Urinary bladder (tissue), 3 donors: ENCODE measurements at regions not wholly inside any gene's neighbourhood (a gene's known extent, or its start where the extent isn't known, plus 50 kb on each side); places are given as distances from the start of the nearest gene placed in this dataset.

Experiments used
- DNase-seq: peaks from one replicate; pipeline ENCODE4 v3.0.0-alpha.2; 2015; ENCODE audit errors: extremely low spot score
- H3K27ac ChIP-seq: one replicate; pipeline ENCODE4 v1.5.1; 2013; ENCODE audit warnings: low read depth, mild to moderate bottlenecking, moderate library complexity
- H3K36me3 ChIP-seq: one replicate; pipeline ENCODE4 v1.6.1; 2013; ENCODE audit warnings: mild to moderate bottlenecking, moderate library complexity; ENCODE audit not compliant: insufficient read depth
- H3K4me1 ChIP-seq: one replicate; pipeline ENCODE4 v1.6.1; 2013; ENCODE audit warnings: mild to moderate bottlenecking, moderate library complexity; ENCODE audit not compliant: insufficient read depth
- H3K4me3 ChIP-seq: one replicate; pipeline ENCODE4 v1.5.1; 2013; ENCODE audit warnings: low read depth, low read length
- WGBS: extraction: QIAGEN DNeasy Blood & Tissue Kit; methylation state at CpG from one replicate; pipeline ENCODE4 v1.1.7; 2013; 5-methylcytosine and 5-hydroxymethylcytosine counted together
- donor health status: healthy with polysubstance abuse.
- donor health status: healthy.

- Histone ChIP-seq H3K36me3 (no peaks in the 10 kb centered on the region), H3K4me1 (no peaks in the 10 kb centered on the region), H3K4me3 (no peak overlapping the region), H3K27ac (no peak overlapping the region)
- DNase-seq = no peak
- 87% methylated on average over 4 of the region's 4 CpGs for WGBS
Measured at GRCh38 chr1:214715126-214715525, 112.1 kb downstream of the CENPF start.

GRCh38 chr1:214717351-214717750, 114.4 kb downstream of the CENPF start:
- 81% methylated on average over 7 of the region's 7 CpGs for WGBS
- no peak for DNase-seq

GRCh38 chr1:214718724-214719123, 115.7 kb downstream of the CENPF start:
- no peaks in the 10 kb centered on the region for H3K4me1 ChIP-seq
- H3K27ac ChIP-seq = no peak overlapping the region
- no peaks in the 10 kb centered on the region for H3K36me3 ChIP-seq
- DNase-seq = no peak
- no peak overlapping the region for H3K4me3 ChIP-seq

More at GRCh38 chr1:214717351-214717750, 114.4 kb downstream of the CENPF start:
- no peaks in the 10 kb centered on the region for H3K36me3 ChIP-seq
- no peaks in the 10 kb centered on the region for H3K4me1 ChIP-seq
- H3K27ac ChIP-seq = no peak overlapping the region
- H3K4me3 ChIP-seq = no peak overlapping the region

GRCh38 chr1:214719207-214719606, 116.2 kb downstream of the CENPF start:
- H3K4me3 ChIP-seq = no peak overlapping the region
- H3K36me3 ChIP-seq = no peaks in the 10 kb centered on the region
- H3K27ac ChIP-seq = no peak overlapping the region
- no peaks in the 10 kb centered on the region for H3K4me1 ChIP-seq
- DNase-seq = no peak
- 77% methylated on average over 4 of the region's 4 CpGs for WGBS

- WGBS = 49% methylated on average over 1 of the region's 1 CpG
- Histone ChIP-seq H3K4me3 (no peak overlapping the region), H3K4me1 (no peaks in the 10 kb centered on the region)
Measured at GRCh38 chr1:214720561-214720960, 117.6 kb downstream of the CENPF start.

GRCh38 chr1:214727274-214727673, 124.3 kb downstream of the CENPF start:
- WGBS = 34% methylated on average over 7 of the region's 7 CpGs
- Histone ChIP-seq H3K36me3 (no peaks in the 10 kb centered on the region), H3K4me3 (no peak overlapping the region), H3K27ac (no peak overlapping the region), H3K4me1 (no peaks in the 10 kb centered on the region)
- DNase-seq = no peak

More at GRCh38 chr1:214720561-214720960, 117.6 kb downstream of the CENPF start:
- no peak for DNase-seq
- Histone ChIP-seq H3K27ac (no peak overlapping the region), H3K36me3 (no peaks in the 10 kb centered on the region)

- Histone ChIP-seq H3K27ac (no peak overlapping the region), H3K4me1 (no peaks in the 10 kb centered on the region), H3K36me3 (no peaks in the 10 kb centered on the region), H3K4me3 (no peak overlapping the region)
- no peak for DNase-seq
- 36% methylated on average over 1 of the region's 1 CpG for WGBS
Measured at GRCh38 chr1:214739621-214740238, 136.7 kb downstream of the CENPF start.

GRCh38 chr1:214740471-214740870, 137.5 kb downstream of the CENPF start:
- 77% methylated on average over 2 of the region's 2 CpGs for WGBS
- H3K36me3 ChIP-seq = no peaks in the 10 kb centered on the region
- no peak for DNase-seq

GRCh38 chr1:214747050-214747635, 144.1 kb downstream of the CENPF start:
- H3K36me3 ChIP-seq = no peaks in the 10 kb centered on the region
- H3K27ac ChIP-seq = no peak overlapping the region
- no peak for DNase-seq
- no peak overlapping the region for H3K4me3 ChIP-seq
- no peaks in the 10 kb centered on the region for H3K4me1 ChIP-seq
- WGBS = 87% methylated on average over 5 of the region's 5 CpGs

More at GRCh38 chr1:214740471-214740870, 137.5 kb downstream of the CENPF start:
- no peaks in the 10 kb centered on the region for H3K4me1 ChIP-seq
- no peak overlapping the region for H3K27ac ChIP-seq
- H3K4me3 ChIP-seq = no peak overlapping the region

- Histone ChIP-seq H3K27ac (no peak overlapping the region), H3K36me3 (no peaks in the 10 kb centered on the region), H3K4me3 (no peak overlapping the region), H3K4me1 (no peaks in the 10 kb centered on the region)
- 90% methylated on average over 26 of the region's 26 CpGs for WGBS
- DNase-seq = no peak
Measured at GRCh38 chr1:214753236-214753852, 150.3 kb downstream of the CENPF start.

GRCh38 chr1:214761030-214761429, 158.0 kb downstream of the CENPF start:
- H3K27ac ChIP-seq = no peak overlapping the region
- WGBS = 90% methylated on average over 1 of the region's 1 CpG
- DNase-seq = no peak
- no peaks in the 10 kb centered on the region for H3K4me1 ChIP-seq
- no peaks in the 10 kb centered on the region for H3K36me3 ChIP-seq
- no peak overlapping the region for H3K4me3 ChIP-seq

- no peak for DNase-seq
- Histone ChIP-seq H3K4me1 (no peaks in the 10 kb centered on the region), H3K27ac (no peak overlapping the region), H3K36me3 (no peaks in the 10 kb centered on the region), H3K4me3 (no peak overlapping the region)
Measured at GRCh38 chr1:214762902-214763301, 159.9 kb downstream of the CENPF start.

- Histone ChIP-seq H3K4me3 (no peak overlapping the region), H3K4me1 (no peaks in the 10 kb centered on the region), H3K27ac (no peak overlapping the region), H3K36me3 (no peaks in the 10 kb centered on the region)
- 77% methylated on average over 1 of the region's 1 CpG for WGBS
- no peak for DNase-seq
Measured at GRCh38 chr1:214764502-214764901, 161.5 kb downstream of the CENPF start.

GRCh38 chr1:214767221-214767620, 164.2 kb downstream of the CENPF start:
- H3K27ac ChIP-seq = no peak overlapping the region
- no peaks in the 10 kb centered on the region for H3K36me3 ChIP-seq
- H3K4me1 ChIP-seq = no peaks in the 10 kb centered on the region
- H3K4me3 ChIP-seq = no peak overlapping the region
- no peak for DNase-seq
